ENCODE measurements at regions not wholly inside any gene's neighbourhood (a gene's known extent, or its start where the extent isn't known, plus 50 kb on each side); places are given as distances from the start of the nearest gene placed in this dataset.

DNA sequence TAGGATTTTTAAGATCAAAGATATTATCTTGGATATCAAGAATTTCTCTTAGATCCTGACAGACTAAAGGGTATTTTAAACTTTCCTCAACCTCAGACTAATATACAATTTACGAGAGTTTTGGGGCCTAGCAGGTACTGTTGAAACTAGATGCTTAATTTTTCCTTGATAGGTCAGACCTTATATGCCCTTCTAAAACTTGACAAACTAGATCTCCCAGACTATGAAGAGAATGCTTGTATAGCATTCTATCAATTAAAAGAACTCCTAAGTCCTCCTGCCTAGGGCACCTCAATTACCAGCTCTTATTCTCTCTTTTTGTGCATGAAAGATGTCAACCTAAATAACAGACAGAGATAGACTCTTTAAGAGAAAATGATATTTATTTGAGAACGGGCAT lies 60.4 kb upstream of the TRIM9 start:
- H3K4me2 ChIP-seq = no peak overlapping the region
- ATAC-seq = no peak
- no peak for FAIRE-seq
- CTCF ChIA-PET = interaction anchor here (0.8 to 1.4 kb wide), 2 partner anchors 12 to 622 kb away, joined by 3 read pairs; no protein-coding TSS in a partner anchor
- H3K4me1 ChIP-seq = no peaks in the 10 kb centered on the region
- 78% methylated on average over 2 of the region's 2 CpGs for WGBS (ENCODE audit: missing lambda C conversion rate)
- no peak overlapping the region for H3K27ac ChIP-seq
- POLR2A ChIA-PET = no interaction called here
- DNase-seq (ENCODE audit: low read depth in 1 of 2, low spot score in 1 of 2) = no peak
- no peak overlapping the region for H3K4me3 ChIP-seq
- no peaks in the 10 kb centered on the region for H3K9me3 ChIP-seq
- no peak for TF ChIP-seq POLR2A (IDR thresholded peaks at IDR 0.05; ENCODE audit: low read length)

DNA sequence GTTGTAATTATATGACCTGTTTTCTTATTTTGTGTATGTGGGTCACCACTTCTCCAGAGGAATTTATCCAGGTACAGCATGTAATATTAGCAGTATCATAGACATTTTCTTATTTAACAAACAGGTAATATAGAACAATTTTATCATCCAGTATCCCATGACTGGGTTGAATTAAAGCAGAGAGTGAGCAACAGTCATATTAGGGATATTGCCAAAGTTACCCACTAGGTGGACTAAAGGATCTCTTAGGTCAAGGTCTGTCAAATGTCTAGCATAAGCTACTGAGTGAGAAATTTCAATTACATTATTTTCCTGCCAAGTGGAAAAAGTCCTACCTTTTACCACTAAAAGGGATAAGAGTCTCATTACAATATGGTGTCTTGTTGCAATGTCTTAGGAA lies 62.1 kb upstream of the TRIM9 start:
- Histone ChIP-seq H3K27ac (no peak overlapping the region), H3K4me3 (no peak overlapping the region), H3K4me1 (no peaks in the 10 kb centered on the region), H3K4me2 (no peak overlapping the region), H3K9me3 (no peaks in the 10 kb centered on the region)
- FAIRE-seq = peak; percentile 59
- no peak for TF ChIP-seq POLR2AphosphoS2 (conservative IDR thresholded peaks at IDR 0.05; ENCODE audit: low read length)
- no peak for TF ChIP-seq HOXB5 (CRISPR knock-in tag; IDR thresholded peaks at IDR 0.05)
- TF ChIP-seq JUN (IDR thresholded peaks at IDR 0.05) = no peak
- peak; percentile 34; the same call in 1 of the 3 replicates for TF ChIP-seq SMC3 (IDR thresholded peaks at IDR 0.05)
- TF ChIP-seq RAD21 (conservative IDR thresholded peaks at IDR 0.05 in 1 of 2, IDR thresholded peaks at IDR 0.05 in 1 of 2) = peak; percentile 49 to 55
- no peak for TF ChIP-seq FOXS1 (CRISPR knock-in tag; IDR thresholded peaks at IDR 0.05)
- no peak for TF ChIP-seq BCL3 (IDR thresholded peaks at IDR 0.05)
- TF ChIP-seq HOXB13 (CRISPR knock-in tag; IDR thresholded peaks at IDR 0.05; ENCODE audit: low read depth) = no peak
- no peak for TF ChIP-seq EHF (CRISPR knock-in tag; IDR thresholded peaks at IDR 0.05)
- TF ChIP-seq CHD2 (IDR thresholded peaks at IDR 0.05; ENCODE audit: low read length, partially characterized antibody) = no peak
- TF ChIP-seq TFCP2L1 (CRISPR knock-in tag; IDR thresholded peaks at IDR 0.05) = no peak
- no peak for TF ChIP-seq KDM5A (IDR thresholded peaks at IDR 0.05)
- TF ChIP-seq, protein P1, sequence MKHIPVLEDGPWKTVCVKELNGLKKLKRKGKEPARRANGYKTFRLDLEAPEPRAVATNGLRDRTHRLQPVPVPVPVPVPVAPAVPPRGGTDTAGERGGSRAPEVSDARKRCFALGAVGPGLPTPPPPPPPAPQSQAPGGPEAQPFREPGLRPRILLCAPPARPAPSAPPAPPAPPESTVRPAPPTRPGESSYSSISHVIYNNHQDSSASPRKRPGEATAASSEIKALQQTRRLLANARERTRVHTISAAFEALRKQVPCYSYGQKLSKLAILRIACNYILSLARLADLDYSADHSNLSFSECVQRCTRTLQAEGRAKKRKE (CRISPR knock-in tag; IDR thresholded peaks at IDR 0.05; ENCODE audit: low read depth) = no peak
- no peak for TF ChIP-seq NFE2L2 (conservative IDR thresholded peaks at IDR 0.05; ENCODE audit: low read length)
- no peak for TF ChIP-seq RNF2 (IDR thresholded peaks at IDR 0.05; ENCODE audit: borderline replicate concordance, low read depth)
- TF ChIP-seq, protein P2, sequence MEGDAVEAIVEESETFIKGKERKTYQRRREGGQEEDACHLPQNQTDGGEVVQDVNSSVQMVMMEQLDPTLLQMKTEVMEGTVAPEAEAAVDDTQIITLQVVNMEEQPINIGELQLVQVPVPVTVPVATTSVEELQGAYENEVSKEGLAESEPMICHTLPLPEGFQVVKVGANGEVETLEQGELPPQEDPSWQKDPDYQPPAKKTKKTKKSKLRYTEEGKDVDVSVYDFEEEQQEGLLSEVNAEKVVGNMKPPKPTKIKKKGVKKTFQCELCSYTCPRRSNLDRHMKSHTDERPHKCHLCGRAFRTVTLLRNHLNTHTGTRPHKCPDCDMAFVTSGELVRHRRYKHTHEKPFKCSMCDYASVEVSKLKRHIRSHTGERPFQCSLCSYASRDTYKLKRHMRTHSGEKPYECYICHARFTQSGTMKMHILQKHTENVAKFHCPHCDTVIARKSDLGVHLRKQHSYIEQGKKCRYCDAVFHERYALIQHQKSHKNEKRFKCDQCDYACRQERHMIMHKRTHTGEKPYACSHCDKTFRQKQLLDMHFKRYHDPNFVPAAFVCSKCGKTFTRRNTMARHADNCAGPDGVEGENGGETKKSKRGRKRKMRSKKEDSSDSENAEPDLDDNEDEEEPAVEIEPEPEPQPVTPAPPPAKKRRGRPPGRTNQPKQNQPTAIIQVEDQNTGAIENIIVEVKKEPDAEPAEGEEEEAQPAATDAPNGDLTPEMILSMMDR (IDR thresholded peaks at IDR 0.05) = peak; percentile 42
- TF ChIP-seq MYC (IDR thresholded peaks at IDR 0.05; ENCODE audit: borderline replicate concordance, low read length) = no peak
- TF ChIP-seq POLR2A (IDR thresholded peaks at IDR 0.05; ENCODE audit: low read length) = no peak
- POLR2A ChIA-PET = no interaction called here
- CTCF ChIA-PET = interaction anchor here (0.6 to 1.3 kb wide), 9 partner anchors 9 to 778 kb away, joined by 3 to 4 read pairs (median 3); no protein-coding TSS in a partner anchor
- peak; percentile 78 to 87 for ATAC-seq
- DNase-seq (ENCODE audit: low read depth in 1 of 2, low spot score in 1 of 2) = peak; percentile 22 to 30

DNA sequence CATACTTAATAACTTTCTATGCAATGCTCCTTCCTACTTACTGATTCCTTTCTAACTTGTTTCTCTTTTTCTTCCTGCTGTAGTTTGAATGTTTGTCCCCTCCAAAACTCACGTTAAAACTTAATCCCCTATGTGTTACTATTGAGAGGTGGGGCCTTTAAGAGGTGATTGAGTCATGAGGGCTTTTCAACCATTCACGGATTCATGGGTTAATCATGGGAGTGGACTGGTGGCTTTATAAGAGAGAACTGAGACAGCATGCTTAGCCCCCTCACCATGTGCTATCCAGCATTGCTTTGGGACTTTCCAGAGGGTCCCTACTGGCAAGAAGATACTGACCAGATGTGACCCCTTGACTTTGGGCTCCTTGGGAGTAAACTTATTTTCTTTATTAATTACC lies 66.0 kb upstream of the TRIM9 start:
- Histone ChIP-seq H3K4me1 (no peaks in the 10 kb centered on the region), H3K9me3 (no peaks in the 10 kb centered on the region), H3K27ac (no peak overlapping the region), H3K4me2 (no peak overlapping the region), H3K4me3 (no peak overlapping the region)
- DNase-seq (ENCODE audit: low read depth in 1 of 2, low spot score in 1 of 2) = no peak
- ChIA-PET POLR2A (no interaction called here), CTCF (no interaction called here)
- TF ChIP-seq FOXS1 (CRISPR knock-in tag; IDR thresholded peaks at IDR 0.05) = no peak
- TF ChIP-seq, protein P3, sequence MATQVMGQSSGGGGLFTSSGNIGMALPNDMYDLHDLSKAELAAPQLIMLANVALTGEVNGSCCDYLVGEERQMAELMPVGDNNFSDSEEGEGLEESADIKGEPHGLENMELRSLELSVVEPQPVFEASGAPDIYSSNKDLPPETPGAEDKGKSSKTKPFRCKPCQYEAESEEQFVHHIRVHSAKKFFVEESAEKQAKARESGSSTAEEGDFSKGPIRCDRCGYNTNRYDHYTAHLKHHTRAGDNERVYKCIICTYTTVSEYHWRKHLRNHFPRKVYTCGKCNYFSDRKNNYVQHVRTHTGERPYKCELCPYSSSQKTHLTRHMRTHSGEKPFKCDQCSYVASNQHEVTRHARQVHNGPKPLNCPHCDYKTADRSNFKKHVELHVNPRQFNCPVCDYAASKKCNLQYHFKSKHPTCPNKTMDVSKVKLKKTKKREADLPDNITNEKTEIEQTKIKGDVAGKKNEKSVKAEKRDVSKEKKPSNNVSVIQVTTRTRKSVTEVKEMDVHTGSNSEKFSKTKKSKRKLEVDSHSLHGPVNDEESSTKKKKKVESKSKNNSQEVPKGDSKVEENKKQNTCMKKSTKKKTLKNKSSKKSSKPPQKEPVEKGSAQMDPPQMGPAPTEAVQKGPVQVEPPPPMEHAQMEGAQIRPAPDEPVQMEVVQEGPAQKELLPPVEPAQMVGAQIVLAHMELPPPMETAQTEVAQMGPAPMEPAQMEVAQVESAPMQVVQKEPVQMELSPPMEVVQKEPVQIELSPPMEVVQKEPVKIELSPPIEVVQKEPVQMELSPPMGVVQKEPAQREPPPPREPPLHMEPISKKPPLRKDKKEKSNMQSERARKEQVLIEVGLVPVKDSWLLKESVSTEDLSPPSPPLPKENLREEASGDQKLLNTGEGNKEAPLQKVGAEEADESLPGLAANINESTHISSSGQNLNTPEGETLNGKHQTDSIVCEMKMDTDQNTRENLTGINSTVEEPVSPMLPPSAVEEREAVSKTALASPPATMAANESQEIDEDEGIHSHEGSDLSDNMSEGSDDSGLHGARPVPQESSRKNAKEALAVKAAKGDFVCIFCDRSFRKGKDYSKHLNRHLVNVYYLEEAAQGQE (IDR thresholded peaks at IDR 0.05) = no peak
- no peak for TF ChIP-seq EHMT2 (IDR thresholded peaks at IDR 0.05; ENCODE audit: low read depth)
- FAIRE-seq = no peak
- WGBS (ENCODE audit: missing lambda C conversion rate) = 63% methylated on average over 2 of the region's 2 CpGs
- no peak for ATAC-seq

Measured in A549 (cell line).